Body of pancreas (tissue), 4 donors: ENCODE measurements at regions not wholly inside any gene's neighbourhood (a gene's known extent, or its start where the extent isn't known, plus 50 kb on each side); places are given as distances from the start of the nearest gene placed in this dataset.

ENCODE experiments used
- POLR2A ChIP-seq, 3 donors: fragments of 450-650 bp; IDR thresholded peaks; one replicate each; pipeline ENCODE4 v1.6.1; 2016; ENCODE audit warnings: antibody characterized with exemption in 3 of 3, mild to moderate bottlenecking in 2 of 3
- TF ChIP-seq, protein P1 (sequence below), 7 experiments: fragments of 450-650 bp in 4 of 7; fragments of 200-600 bp in 3 of 7; sonication (generic) in 3 of 7; IDR thresholded peaks; one replicate each; pipeline ENCODE4 v1.5.1; 2016 to 2019; ENCODE audit warnings: antibody characterized with exemption in 7 of 7

DNA sequence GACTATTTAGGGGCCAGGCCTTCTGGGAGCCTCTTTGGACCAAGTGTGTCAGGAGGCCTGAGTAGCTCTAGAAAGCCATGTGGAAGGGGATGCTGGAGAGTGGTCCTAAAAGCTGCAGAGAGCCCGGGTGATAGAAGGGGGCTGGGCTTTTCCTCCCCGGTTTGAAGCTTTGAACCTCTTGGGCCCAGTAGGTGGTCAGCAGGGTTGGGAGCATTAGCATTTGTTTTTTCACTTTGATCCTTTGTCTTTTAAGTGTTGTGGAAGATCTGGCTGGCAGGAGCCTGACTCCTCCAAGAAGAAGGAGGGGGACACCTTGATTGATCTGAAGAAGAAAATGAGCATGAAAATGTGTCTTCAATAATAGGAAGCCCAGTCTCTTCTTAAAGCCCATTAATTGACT lies 596.6 kb downstream of the INSC start:
- TF ChIP-seq, protein P1, sequence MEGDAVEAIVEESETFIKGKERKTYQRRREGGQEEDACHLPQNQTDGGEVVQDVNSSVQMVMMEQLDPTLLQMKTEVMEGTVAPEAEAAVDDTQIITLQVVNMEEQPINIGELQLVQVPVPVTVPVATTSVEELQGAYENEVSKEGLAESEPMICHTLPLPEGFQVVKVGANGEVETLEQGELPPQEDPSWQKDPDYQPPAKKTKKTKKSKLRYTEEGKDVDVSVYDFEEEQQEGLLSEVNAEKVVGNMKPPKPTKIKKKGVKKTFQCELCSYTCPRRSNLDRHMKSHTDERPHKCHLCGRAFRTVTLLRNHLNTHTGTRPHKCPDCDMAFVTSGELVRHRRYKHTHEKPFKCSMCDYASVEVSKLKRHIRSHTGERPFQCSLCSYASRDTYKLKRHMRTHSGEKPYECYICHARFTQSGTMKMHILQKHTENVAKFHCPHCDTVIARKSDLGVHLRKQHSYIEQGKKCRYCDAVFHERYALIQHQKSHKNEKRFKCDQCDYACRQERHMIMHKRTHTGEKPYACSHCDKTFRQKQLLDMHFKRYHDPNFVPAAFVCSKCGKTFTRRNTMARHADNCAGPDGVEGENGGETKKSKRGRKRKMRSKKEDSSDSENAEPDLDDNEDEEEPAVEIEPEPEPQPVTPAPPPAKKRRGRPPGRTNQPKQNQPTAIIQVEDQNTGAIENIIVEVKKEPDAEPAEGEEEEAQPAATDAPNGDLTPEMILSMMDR (IDR thresholded peaks at IDR 0.05), result no peak
- TF ChIP-seq POLR2A (IDR thresholded peaks at IDR 0.05), result no peak
